HepG2 (cell line): ENCODE measurements at regions not wholly inside any gene's neighbourhood (a gene's known extent, or its start where the extent isn't known, plus 50 kb on each side); places are given as distances from the start of the nearest gene placed in this dataset.

Source experiments
- ATAC-seq: fragments of 200-7000 bp; cut with Tn5 transposase; 3 replicates; pipeline ENCODE4 v1.9.1; 2020; ENCODE audit warnings: mild to moderate bottlenecking, moderate library complexity
- BruUV-seq: library from RNA; stranded (reverse); fragments of 400-500 nt; replicated peaks from 2 replicates; lab custom pipeline; 2021; lab: Mats Ljungman, UMichigan
- CTCF ChIA-PET: fragments of 300-600 bp; formaldehyde crosslinking; extraction: SDS; loops from one replicate; lab custom pipeline; 2021; ENCODE audit warnings: low total read pairs, inconsistent platforms, low intra/inter-chr PET ratio; lab: Yijun Ruan, JAX
- POLR2A ChIA-PET: fragments of 350-600 bp; sonication (Branson Sonifier 250); formaldehyde crosslinking; loops from one replicate; lab custom pipeline; 2020; ENCODE audit warnings: antibody characterized with exemption, inconsistent platforms; lab: Yijun Ruan, JAX
- DNase-seq: peaks from one replicate; pipeline ENCODE4 v3.0.0-alpha.2; 2015; ENCODE audit warnings: low spot score
- FAIRE-seq: peaks from 3 replicates; lab custom pipeline; 2011; peaks lifted over from hg19 to GRCh38; lab: Jason Lieb, UNC
- H2AFZ ChIP-seq: one replicate; pipeline ENCODE4 v1.6.1; 2011; ENCODE audit warnings: low read length, inconsistent platforms
- H3K27ac ChIP-seq: fragments of 300-600 bp; 3 replicates; pipeline ENCODE4 v1.8.0; 2011; ENCODE audit warnings: mixed run types, mild to moderate bottlenecking, mixed read lengths, low read length, inconsistent platforms; ENCODE audit not compliant: insufficient read depth; ENCODE audit errors: extremely low read length
- H3K27me3 ChIP-seq, 2 experiments: fragments of 200-600 bp in 1 of 2; 2 replicates in 1 of 2; 3 replicates in 1 of 2; pipeline versions ENCODE4 v1.6.0 to v1.8.0; 2011; ENCODE audit warnings: low read length in 2 of 2, mild to moderate bottlenecking in 2 of 2, moderate library complexity in 2 of 2, inconsistent platforms in 1 of 2; ENCODE audit not compliant: insufficient read depth in 2 of 2, control insufficient read depth in 1 of 2
- H3K36me3 ChIP-seq, 2 experiments: fragments of 200-600 bp in 1 of 2; replicated peaks in 1 of 2; 2 replicates in 1 of 2; 3 replicates in 1 of 2; pipeline versions ENCODE4 v1.5.1 to v1.8.0; 2011; ENCODE audit warnings: low read length in 2 of 2, inconsistent platforms in 1 of 2; ENCODE audit not compliant: insufficient read depth in 2 of 2, control insufficient read depth in 1 of 2
- H3K4me1 ChIP-seq: 2 replicates; pipeline ENCODE4 v1.5.1; 2012; ENCODE audit warnings: low read length, inconsistent platforms; ENCODE audit not compliant: insufficient read depth
- H3K4me2 ChIP-seq: 2 replicates; pipeline ENCODE4 v1.6.0; 2011; ENCODE audit warnings: low read depth, low read length, inconsistent platforms
- H3K4me3 ChIP-seq, 3 experiments: fragments of 200-600 bp in 1 of 3; sonication (generic), shearing (Covaris generic) in 1 of 3; replicated peaks in 1 of 3; 2 replicates each; pipeline ENCODE4 v1.5.1; 2011 to 2016; ENCODE audit warnings: low read length in 3 of 3, inconsistent platforms in 2 of 3, low read depth in 2 of 3, mild to moderate bottlenecking in 2 of 3, control low read depth in 1 of 3, mixed read lengths in 1 of 3; ENCODE audit not compliant: insufficient read depth in 1 of 3
- H3K79me2 ChIP-seq: one replicate; pipeline ENCODE4 v1.6.1; 2011; ENCODE audit warnings: low read length, inconsistent platforms; ENCODE audit not compliant: insufficient read depth
- H3K9ac ChIP-seq: 2 replicates; pipeline ENCODE4 v1.6.0; 2011; ENCODE audit warnings: mild to moderate bottlenecking, low read depth, low read length, inconsistent platforms; ENCODE audit not compliant: insufficient read depth
- H3K9me3 ChIP-seq: 2 replicates; pipeline ENCODE4 v1.5.1; 2012; ENCODE audit warnings: mild to moderate bottlenecking, low read length
- H4K20me1 ChIP-seq: 2 replicates; pipeline ENCODE4 v1.6.0; 2011; ENCODE audit warnings: inconsistent platforms, mild to moderate bottlenecking, low read length, moderate library complexity; ENCODE audit not compliant: insufficient read depth
- BCLAF1 ChIP-seq: fragments of 450-650 bp; IDR thresholded peaks from 2 replicates; pipeline ENCODE4 v1.6.1; 2017; ENCODE audit warnings: mild to moderate bottlenecking
- BRF2 ChIP-seq: sonication (generic); formaldehyde crosslinking; IDR thresholded peaks from 2 replicates; pipeline ENCODE4 v1.8.1; 2022; ENCODE audit warnings: mild to moderate bottlenecking, missing genetic modification reagents
- FOSL1 ChIP-seq: sonication (generic); formaldehyde crosslinking; IDR thresholded peaks from 2 replicates; pipeline ENCODE4 v1.9.0; 2021; ENCODE audit warnings: missing genetic modification reagents, borderline replicate concordance
- FOXK2 ChIP-seq: fragments of 450-650 bp; IDR thresholded peaks from 2 replicates; pipeline ENCODE4 v1.6.1; 2016
- GPN1 ChIP-seq: sonication (generic); formaldehyde crosslinking; IDR thresholded peaks from 2 replicates; pipeline ENCODE4 v1.5.1; 2020; ENCODE audit warnings: missing genetic modification reagents, borderline replicate concordance
- YEATS4 ChIP-seq: sonication (generic); formaldehyde crosslinking; IDR thresholded peaks from 2 replicates; pipeline ENCODE4 v1.4.0; 2020; ENCODE audit warnings: missing genetic modification reagents, borderline replicate concordance
- ZBTB3 ChIP-seq: sonication (generic); formaldehyde crosslinking; IDR thresholded peaks from 2 replicates; pipeline ENCODE4 v1.4.0; 2020; ENCODE audit warnings: low read depth, mild to moderate bottlenecking, moderate library complexity, missing genetic modification reagents, borderline replicate concordance
- ZMYM2 ChIP-seq: sonication (generic); formaldehyde crosslinking; IDR thresholded peaks from 2 replicates; pipeline ENCODE4 v1.8.0; 2022; ENCODE audit warnings: mild to moderate bottlenecking, missing genetic modification reagents
- ZNF468 ChIP-seq: sonication (generic); formaldehyde crosslinking; IDR thresholded peaks from 2 replicates; pipeline ENCODE4 v1.8.0; 2022; ENCODE audit warnings: mild to moderate bottlenecking, moderate library complexity, missing genetic modification reagents
- ZNF607 ChIP-seq: sonication (generic); formaldehyde crosslinking; IDR thresholded peaks from 2 replicates; pipeline ENCODE4 v1.5.1; 2020; ENCODE audit warnings: missing genetic modification reagents, mild to moderate bottlenecking, borderline replicate concordance
- ZNF615 ChIP-seq: sonication (generic); formaldehyde crosslinking; IDR thresholded peaks from 2 replicates; pipeline ENCODE4 v1.5.0; 2020; ENCODE audit warnings: mild to moderate bottlenecking, missing genetic modification reagents, borderline replicate concordance
- ZNF703 ChIP-seq: sonication (generic); formaldehyde crosslinking; IDR thresholded peaks from 2 replicates; pipeline ENCODE4 v1.5.1; 2020; ENCODE audit warnings: missing genetic modification reagents, mild to moderate bottlenecking, moderate library complexity, borderline replicate concordance
- ZNF790 ChIP-seq: sonication (generic); formaldehyde crosslinking; IDR thresholded peaks from 2 replicates; pipeline ENCODE4 v1.8.0; 2022; ENCODE audit warnings: missing genetic modification reagents, mild to moderate bottlenecking, borderline replicate concordance
- WGBS: methylation state at CpG from one replicate; pipeline ENCODE4 v1.1.6; 2017; ENCODE audit warnings: low lambda C conversion rate; 5-methylcytosine and 5-hydroxymethylcytosine counted together
- in situ Hi-C: cut with HindIII; loops from 2 replicates; pipeline ENCODE4 v1.10.0; 2017; ENCODE audit warnings: low pct_unique_long_range_greater_than_20kb; ENCODE audit not compliant: extremely low pct_ligation_motif_present
- intact Hi-C: fragments of 100-400 bp; cut with micrococcal nuclease; formaldehyde crosslinking; loops from one replicate; pipeline ENCODE4 v1.10.0; 2022; ENCODE audit not compliant: unreplicated experiment
- TF ChIP-seq, protein P1 (sequence below): sonication (generic); formaldehyde crosslinking; IDR thresholded peaks from 2 replicates; pipeline ENCODE4 v1.4.0; 2020; ENCODE audit warnings: mild to moderate bottlenecking, missing genetic modification reagents
- TF ChIP-seq, protein P2 (sequence below): sonication (generic); formaldehyde crosslinking; IDR thresholded peaks from 2 replicates; pipeline ENCODE4 v1.4.0; 2020; ENCODE audit warnings: missing genetic modification reagents, borderline replicate concordance

GRCh38 chr18:25815659-25816058 is 274.8 kb downstream of the SS18 start:
- no peaks in the 10 kb centered on the region for H4K20me1 ChIP-seq
- no peaks in the 10 kb centered on the region for H3K4me1 ChIP-seq
- ChIA-PET CTCF (no interaction called here), POLR2A (no interaction called here)
- H3K4me3 ChIP-seq: no peak overlapping the region
- FAIRE-seq (no peak), ATAC-seq (no peak)
- H3K9ac ChIP-seq: no peak overlapping the region
- peaks cover 0 to 1% of the 10 kb centered on the region in 2 experiments; a peak in 2 of 5 replicates for H3K27me3 ChIP-seq
- no peak overlapping the region for H3K27ac ChIP-seq
- H3K4me2 ChIP-seq: no peak overlapping the region
- TF ChIP-seq ZMYM2 (no peak), FOXK2 (no peak), ZNF607 (no peak), ZNF615 (CRISPR knock-in tag) (no peak), ZNF790 (CRISPR knock-in tag) (no peak), BCLAF1 (no peak), ZNF468 (CRISPR knock-in tag) (no peak), YEATS4 (no peak), BRF2 (CRISPR knock-in tag) (no peak), ZBTB3 (CRISPR knock-in tag) (no peak), ZNF703 (CRISPR knock-in tag) (no peak), GPN1 (CRISPR knock-in tag) (no peak), FOSL1 (CRISPR knock-in tag) (no peak)
- TF ChIP-seq, protein P1, sequence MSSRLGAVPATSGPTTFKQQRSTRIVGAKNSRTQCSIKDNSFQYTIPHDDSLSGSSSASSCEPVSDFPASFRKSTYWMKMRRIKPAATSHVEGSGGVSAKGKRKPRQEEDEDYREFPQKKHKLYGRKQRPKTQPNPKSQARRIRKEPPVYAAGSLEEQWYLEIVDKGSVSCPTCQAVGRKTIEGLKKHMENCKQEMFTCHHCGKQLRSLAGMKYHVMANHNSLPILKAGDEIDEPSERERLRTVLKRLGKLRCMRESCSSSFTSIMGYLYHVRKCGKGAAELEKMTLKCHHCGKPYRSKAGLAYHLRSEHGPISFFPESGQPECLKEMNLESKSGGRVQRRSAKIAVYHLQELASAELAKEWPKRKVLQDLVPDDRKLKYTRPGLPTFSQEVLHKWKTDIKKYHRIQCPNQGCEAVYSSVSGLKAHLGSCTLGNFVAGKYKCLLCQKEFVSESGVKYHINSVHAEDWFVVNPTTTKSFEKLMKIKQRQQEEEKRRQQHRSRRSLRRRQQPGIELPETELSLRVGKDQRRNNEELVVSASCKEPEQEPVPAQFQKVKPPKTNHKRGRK (CRISPR knock-in tag): no peak
- TF ChIP-seq, protein P2, sequence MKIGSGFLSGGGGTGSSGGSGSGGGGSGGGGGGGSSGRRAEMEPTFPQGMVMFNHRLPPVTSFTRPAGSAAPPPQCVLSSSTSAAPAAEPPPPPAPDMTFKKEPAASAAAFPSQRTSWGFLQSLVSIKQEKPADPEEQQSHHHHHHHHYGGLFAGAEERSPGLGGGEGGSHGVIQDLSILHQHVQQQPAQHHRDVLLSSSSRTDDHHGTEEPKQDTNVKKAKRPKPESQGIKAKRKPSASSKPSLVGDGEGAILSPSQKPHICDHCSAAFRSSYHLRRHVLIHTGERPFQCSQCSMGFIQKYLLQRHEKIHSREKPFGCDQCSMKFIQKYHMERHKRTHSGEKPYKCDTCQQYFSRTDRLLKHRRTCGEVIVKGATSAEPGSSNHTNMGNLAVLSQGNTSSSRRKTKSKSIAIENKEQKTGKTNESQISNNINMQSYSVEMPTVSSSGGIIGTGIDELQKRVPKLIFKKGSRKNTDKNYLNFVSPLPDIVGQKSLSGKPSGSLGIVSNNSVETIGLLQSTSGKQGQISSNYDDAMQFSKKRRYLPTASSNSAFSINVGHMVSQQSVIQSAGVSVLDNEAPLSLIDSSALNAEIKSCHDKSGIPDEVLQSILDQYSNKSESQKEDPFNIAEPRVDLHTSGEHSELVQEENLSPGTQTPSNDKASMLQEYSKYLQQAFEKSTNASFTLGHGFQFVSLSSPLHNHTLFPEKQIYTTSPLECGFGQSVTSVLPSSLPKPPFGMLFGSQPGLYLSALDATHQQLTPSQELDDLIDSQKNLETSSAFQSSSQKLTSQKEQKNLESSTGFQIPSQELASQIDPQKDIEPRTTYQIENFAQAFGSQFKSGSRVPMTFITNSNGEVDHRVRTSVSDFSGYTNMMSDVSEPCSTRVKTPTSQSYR (CRISPR knock-in tag): no peak
- TF ChIP-seq, all 625 proteins: peak for 0
- no peaks in the 10 kb centered on the region for H3K36me3 ChIP-seq
- DNase-seq: no peak
- BruUV-seq: no TSS peak
- H3K79me2 ChIP-seq: no peaks in the 10 kb centered on the region
- H3K9me3 ChIP-seq: no peaks in the 10 kb centered on the region
- WGBS: 9% methylated on average over 3 of the region's 3 CpGs
- in situ Hi-C loops (no loop called here), intact Hi-C loops (no loop called here)
- no peak overlapping the region for H2AFZ ChIP-seq
